GM21526 (cell line): ENCODE measurements at regions not wholly inside any gene's neighbourhood (a gene's known extent, or its start where the extent isn't known, plus 50 kb on each side); places are given as distances from the start of the nearest gene placed in this dataset.

ENCODE experiments used
- ATAC-seq: cut with Tn5 transposase; IDR thresholded peaks from one replicate; pipeline ENCODE4 v1.9.1; 2021; ENCODE audit warnings: moderate library complexity; ENCODE audit not compliant: unreplicated experiment, low FRiP score

GRCh38 chrX:25241461-25241860 is 225.7 kb upstream of the ARX start:
- ATAC-seq: no peak

- no peak for ATAC-seq
Observed at GRCh38 chrX:25226151-25226550, 210.4 kb upstream of the ARX start.

GRCh38 chrX:25219480-25219879 is 203.7 kb upstream of the ARX start:
- no peak for ATAC-seq

GRCh38 chrX:25213611-25214010 is 197.8 kb upstream of the ARX start:
- no peak for ATAC-seq

GRCh38 chrX:25207803-25208475 is 192.2 kb upstream of the ARX start:
- ATAC-seq: no peak

- ATAC-seq: no peak
Observed at GRCh38 chrX:25206778-25207177, 191.0 kb upstream of the ARX start.

- ATAC-seq: no peak
Observed at GRCh38 chrX:25204182-25204581, 188.4 kb upstream of the ARX start.

- no peak for ATAC-seq
Observed at GRCh38 chrX:25202827-25203226, 187.1 kb upstream of the ARX start.

- ATAC-seq: no peak
Observed at GRCh38 chrX:25198891-25199290, 183.1 kb upstream of the ARX start.

GRCh38 chrX:25198253-25198652 is 182.5 kb upstream of the ARX start:
- ATAC-seq: no peak

GRCh38 chrX:25196221-25196620 is 180.5 kb upstream of the ARX start:
- no peak for ATAC-seq

GRCh38 chrX:25191403-25191802 is 175.6 kb upstream of the ARX start:
- ATAC-seq: no peak

- no peak for ATAC-seq
Observed at GRCh38 chrX:25181775-25182174, 166.0 kb upstream of the ARX start.

- no peak for ATAC-seq
Observed at GRCh38 chrX:25180242-25180641, 164.5 kb upstream of the ARX start.

- ATAC-seq: no peak
Observed at GRCh38 chrX:25178555-25178954, 162.8 kb upstream of the ARX start.

GRCh38 chrX:25175743-25176142 is 160.0 kb upstream of the ARX start:
- no peak for ATAC-seq

GRCh38 chrX:25175171-25175570 is 159.4 kb upstream of the ARX start:
- ATAC-seq: no peak

- no peak for ATAC-seq
Observed at GRCh38 chrX:25166546-25166945, 150.8 kb upstream of the ARX start.

- ATAC-seq: no peak
Observed at GRCh38 chrX:25166145-25166544, 150.4 kb upstream of the ARX start.

- ATAC-seq: no peak
Observed at GRCh38 chrX:25158635-25159034, 142.9 kb upstream of the ARX start.

GRCh38 chrX:25156832-25157231 is 141.1 kb upstream of the ARX start:
- no peak for ATAC-seq

- ATAC-seq: no peak
Observed at GRCh38 chrX:25156323-25156722, 140.6 kb upstream of the ARX start.

- no peak for ATAC-seq
Observed at GRCh38 chrX:25154168-25154567, 138.4 kb upstream of the ARX start.
